ENCODE measurements at regions not wholly inside any gene's neighbourhood (a gene's known extent, or its start where the extent isn't known, plus 50 kb on each side); places are given as distances from the start of the nearest gene placed in this dataset.

GRCh38 chr13:99860745-99861144 lies 110.8 kb downstream of the ZIC5 start:
- DNase-seq, result no peak

GRCh38 chr13:99859178-99860177 lies 112.1 kb downstream of the ZIC5 start:
- DNase-seq, result no peak

- no peak for DNase-seq
Measured at GRCh38 chr13:99857738-99858137, 113.8 kb downstream of the ZIC5 start.

- DNase-seq, result peak; percentile 81 to 82
Measured at GRCh38 chr13:99855526-99856420, 115.8 kb downstream of the ZIC5 start.

- no peak for DNase-seq
Measured at GRCh38 chr13:99854366-99854765, 117.2 kb downstream of the ZIC5 start.

- no peak for DNase-seq
Measured at GRCh38 chr13:99847318-99847750, 124.2 kb downstream of the ZIC5 start.

GRCh38 chr13:99845161-99845874 lies 126.2 kb downstream of the ZIC5 start:
- no peak for DNase-seq

GRCh38 chr13:99844421-99844820 lies 127.1 kb downstream of the ZIC5 start:
- DNase-seq, result no peak

GRCh38 chr13:99843872-99844271 lies 127.7 kb downstream of the ZIC5 start:
- DNase-seq, result no peak

- DNase-seq, result no peak
Measured at GRCh38 chr13:99842405-99842804, 129.2 kb downstream of the ZIC5 start.

- no peak for DNase-seq
Measured at GRCh38 chr13:99836291-99836690, 135.3 kb downstream of the ZIC5 start.

GRCh38 chr13:99835442-99835841 lies 136.1 kb downstream of the ZIC5 start:
- DNase-seq, result no peak

- no peak for DNase-seq
Measured at GRCh38 chr13:99834246-99834645, 137.3 kb downstream of the ZIC5 start.

GRCh38 chr13:99832347-99832746 lies 139.2 kb downstream of the ZIC5 start:
- no peak for DNase-seq

GRCh38 chr13:99830931-99831330 lies 140.6 kb downstream of the ZIC5 start:
- DNase-seq, result no peak

GRCh38 chr13:99829593-99830239 lies 141.9 kb downstream of the ZIC5 start:
- no peak for DNase-seq

GRCh38 chr13:99829161-99829560 lies 142.4 kb downstream of the ZIC5 start:
- DNase-seq, result no peak

- no peak for DNase-seq
Measured at GRCh38 chr13:99828735-99829134, 142.8 kb downstream of the ZIC5 start.

- no peak for DNase-seq
Measured at GRCh38 chr13:99828123-99828522, 143.4 kb downstream of the ZIC5 start.

GRCh38 chr13:99827011-99827772 lies 144.4 kb downstream of the ZIC5 start:
- no peak for DNase-seq

All from right lung (tissue), 2 donors.